Activated T-helper 1 cell treated with Interleukin-2 at 50 U/mL for 16 hours (primary cell): ENCODE measurements at regions not wholly inside any gene's neighbourhood (a gene's known extent, or its start where the extent isn't known, plus 50 kb on each side); places are given as distances from the start of the nearest gene placed in this dataset.
"Not testable (repeated sequence)": the region's sequence is repeated elsewhere in the genome, so short reads cannot be mapped to it uniquely, and the experiment has no call there.

Source experiments
- DNase-seq: peaks from one replicate; pipeline ENCODE4 v3.0.0-alpha.2; 2020; ENCODE audit warnings: low read depth

GRCh38 chr17:33896263-33896662, 358.8 kb upstream of the CCL2 start:
- DNase-seq = no peak

DNA sequence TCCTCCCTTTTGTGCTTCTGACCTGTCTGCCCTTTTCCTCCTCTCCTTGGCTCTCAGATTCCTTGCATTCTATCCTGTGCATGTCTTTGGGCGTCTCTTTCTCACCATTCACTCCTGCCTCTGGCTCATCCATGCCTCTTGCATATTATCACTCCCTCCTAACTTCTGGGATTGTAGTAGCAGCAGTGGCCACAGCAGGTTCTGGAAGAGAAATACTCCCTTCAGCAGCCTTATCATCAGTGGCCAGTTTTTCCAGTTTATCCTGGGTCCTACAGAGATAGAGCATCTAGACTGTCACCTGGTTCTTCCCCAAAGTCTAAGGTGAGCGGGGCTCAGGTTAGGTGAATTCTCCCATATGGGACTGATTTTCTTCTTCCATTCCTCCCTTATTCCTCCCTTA, 354.0 kb upstream of the CCL2 start:
- no peak for DNase-seq

DNA sequence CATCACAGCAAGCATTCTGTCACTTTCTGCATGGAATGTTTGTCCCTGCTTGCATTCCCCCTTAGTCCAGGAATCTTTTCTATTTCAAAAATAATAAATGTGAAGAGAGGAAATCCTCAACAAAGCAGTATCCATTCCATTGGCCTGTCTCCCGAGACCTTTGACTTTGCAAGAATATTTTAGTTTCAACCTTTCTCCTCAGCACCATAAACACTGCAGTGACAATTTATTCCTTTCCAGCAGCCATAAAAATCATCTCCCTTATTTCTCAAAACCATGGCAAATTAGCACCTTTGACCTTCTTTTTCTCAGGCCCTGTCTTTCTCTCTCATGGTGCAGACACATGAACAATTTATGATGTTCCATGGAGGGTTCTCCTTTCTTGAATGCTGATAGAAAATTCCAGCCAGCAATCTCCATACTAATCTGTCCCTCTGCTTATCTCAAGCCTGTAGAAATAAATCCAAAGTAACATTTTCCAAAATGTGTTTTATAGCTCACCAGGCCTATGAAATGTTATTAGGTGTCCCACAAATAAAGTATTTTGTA, 352.1 kb upstream of the CCL2 start:
- no peak for DNase-seq

DNA sequence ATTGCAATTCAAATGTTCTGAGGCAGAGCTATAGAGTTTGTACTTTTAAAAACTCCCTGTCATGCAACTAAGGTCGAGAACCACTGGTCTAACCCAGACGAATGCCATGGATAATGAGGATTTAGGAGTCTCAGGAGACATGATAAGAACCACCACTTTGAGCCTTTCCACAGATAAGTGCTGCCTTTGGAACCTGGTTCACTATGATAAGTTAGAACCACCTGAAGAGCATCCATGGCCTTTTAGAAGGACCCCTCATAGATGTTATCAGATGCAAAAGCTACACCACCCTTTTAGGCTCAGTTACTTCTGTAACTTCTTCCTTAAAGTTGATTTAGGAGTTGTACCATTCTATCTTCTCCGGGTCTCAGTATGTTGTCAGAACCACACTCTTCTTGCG, 350.6 kb upstream of the CCL2 start:
- DNase-seq = no peak

- no peak for DNase-seq
Observed at GRCh38 chr17:33905338-33905800, 349.7 kb upstream of the CCL2 start.

DNA sequence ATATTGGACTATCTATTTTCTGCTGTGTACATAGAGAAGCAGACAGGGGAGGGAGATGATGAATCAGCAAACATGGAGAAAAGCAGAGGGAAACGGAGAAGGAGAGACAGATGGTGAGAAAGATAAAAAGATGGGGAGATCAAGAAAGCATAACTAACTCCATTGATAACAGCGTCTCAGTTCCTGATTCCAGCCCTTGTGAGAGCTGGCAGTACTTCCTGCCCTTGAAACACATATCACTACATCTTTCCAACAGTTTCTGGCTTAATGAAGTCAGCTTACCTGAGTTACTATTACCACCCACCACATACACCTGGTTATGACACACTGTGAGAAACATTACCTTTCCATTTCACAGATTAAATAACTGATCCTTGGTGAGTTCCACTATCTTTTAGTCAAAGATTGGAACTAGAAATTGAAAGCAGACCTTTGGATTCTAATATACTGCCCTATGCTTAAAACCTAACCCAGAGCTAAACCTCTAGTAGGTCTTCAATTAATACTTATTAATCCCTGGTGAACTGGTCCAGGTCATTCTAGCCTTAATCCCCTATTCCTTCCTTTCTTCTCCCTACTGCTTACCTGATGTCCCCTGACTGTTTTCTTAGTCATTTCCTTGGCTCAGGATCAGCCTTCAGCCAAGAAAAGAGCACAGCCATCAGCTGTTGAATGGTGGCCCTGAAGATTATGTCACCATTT, 346.6 kb upstream of the CCL2 start:
- no peak for DNase-seq

DNA sequence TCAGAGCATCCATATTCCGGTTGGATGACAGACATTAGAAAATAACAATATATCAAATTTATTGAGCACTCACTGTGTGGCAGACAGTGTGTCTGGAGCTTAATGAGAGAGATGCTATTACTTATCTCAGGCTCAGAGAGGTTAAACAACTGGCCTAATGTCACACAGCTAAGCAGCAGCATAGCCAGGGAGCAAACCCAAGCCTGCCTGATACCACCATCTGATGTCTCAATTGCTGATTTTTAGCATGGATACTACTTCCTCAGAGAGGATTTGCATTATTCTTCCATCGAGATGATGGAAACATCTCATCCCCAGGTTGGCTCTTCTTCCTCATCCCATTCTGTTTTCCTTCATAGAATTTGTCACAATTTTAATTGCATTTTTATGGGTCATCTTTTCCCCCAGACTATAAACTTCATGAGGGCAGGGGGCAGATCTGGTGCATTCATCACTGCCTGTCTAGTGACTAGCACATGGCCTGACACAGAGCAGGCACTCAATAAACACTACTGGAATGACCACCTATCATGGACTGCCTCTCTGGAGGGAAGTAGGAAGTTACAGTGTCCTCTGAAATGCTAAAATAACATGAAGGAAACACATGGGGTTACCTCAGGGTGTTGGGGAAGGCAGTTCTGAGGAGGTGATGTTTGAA, 344.8 kb upstream of the CCL2 start:
- DNase-seq = no peak

DNA sequence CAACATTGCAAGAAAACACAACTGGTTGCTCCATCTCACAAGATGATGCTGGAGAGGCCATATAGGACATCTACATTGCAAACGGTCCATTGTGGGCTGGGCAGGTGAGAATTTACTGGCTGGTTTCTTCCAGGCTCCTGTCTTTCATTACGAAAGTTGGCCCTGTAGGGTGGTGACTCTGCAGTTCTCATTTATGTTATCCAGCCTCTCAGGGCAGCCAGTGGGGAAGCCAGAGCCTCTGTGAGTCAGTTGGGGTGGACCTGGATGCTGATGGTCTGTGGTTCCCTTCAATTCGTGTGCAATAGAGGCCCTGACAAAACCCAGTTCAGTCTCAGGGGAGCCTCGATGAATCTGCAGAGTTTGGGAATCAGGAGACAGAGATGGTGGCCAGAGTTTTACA, 341.0 kb upstream of the CCL2 start:
- no peak for DNase-seq

DNA sequence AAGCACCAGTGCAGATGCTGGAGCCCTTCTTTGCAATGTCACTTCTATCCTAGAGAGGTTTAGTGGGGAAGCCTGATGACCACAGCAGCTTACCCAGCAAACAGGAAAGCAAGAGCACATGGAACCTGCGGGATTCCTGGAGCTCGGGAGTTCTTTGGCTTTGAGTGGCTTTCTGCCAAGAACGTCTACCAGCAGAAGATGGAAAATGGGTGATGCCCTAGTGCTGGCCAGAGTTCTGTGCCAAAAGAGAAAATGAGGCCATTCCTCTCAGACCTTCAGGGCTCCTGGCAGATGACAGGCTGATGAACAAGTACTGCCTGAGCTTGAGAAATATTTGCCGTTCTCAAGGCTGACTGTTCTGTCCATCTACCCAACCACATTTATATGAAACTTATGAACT, 332.1 kb upstream of the CCL2 start:
- DNase-seq = no peak

GRCh38 chr17:33924104-33924503, 331.0 kb upstream of the CCL2 start:
- DNase-seq = no peak

GRCh38 chr17:33925649-33926048, 329.4 kb upstream of the CCL2 start:
- DNase-seq = no peak

DNA sequence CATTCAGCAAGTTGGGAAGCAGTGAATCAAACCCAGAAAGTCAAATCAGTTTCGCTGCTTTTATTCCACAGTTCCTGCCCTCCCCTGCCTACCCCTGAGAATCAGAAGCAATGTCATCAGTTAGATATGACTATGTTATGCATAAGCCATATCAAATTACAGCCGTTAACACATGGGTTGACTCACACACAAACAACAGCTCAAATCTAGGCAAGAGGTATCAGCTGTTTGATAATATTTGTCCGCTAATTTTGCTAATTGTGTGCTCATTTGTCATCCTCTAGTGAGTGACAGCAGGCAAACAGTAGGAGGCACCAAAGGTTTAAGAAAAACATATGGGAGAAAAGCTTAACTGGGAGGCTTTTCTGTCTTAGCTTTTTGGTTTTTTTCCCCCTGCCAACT, 327.4 kb upstream of the CCL2 start:
- DNase-seq = no peak

DNA sequence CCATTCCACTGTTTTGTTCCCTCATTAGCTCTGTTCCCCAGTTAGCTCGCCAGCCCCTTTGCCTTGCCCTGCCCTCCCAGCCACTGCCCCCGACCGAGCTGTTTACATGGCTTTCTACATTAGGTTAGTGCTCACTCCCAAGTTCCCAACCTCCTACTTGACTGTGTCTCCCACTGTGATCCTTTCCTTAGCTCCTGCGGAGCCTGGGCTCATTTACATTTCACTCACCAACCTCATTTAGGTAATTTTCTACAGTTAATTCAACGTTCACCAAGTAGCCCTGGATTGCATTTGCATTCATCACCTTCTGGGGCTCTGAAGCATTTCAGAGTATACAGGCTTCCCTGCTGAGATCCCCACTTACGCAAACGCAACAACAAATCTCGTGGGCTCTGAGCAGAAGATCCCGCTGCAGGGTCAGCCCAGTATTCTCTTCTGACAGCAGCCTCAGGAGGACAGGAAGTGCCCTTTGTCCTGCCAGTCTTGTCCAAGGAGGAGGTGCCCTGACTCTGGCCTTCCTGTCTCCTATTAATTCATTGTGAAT, 325.8 kb upstream of the CCL2 start:
- DNase-seq = no peak

DNA sequence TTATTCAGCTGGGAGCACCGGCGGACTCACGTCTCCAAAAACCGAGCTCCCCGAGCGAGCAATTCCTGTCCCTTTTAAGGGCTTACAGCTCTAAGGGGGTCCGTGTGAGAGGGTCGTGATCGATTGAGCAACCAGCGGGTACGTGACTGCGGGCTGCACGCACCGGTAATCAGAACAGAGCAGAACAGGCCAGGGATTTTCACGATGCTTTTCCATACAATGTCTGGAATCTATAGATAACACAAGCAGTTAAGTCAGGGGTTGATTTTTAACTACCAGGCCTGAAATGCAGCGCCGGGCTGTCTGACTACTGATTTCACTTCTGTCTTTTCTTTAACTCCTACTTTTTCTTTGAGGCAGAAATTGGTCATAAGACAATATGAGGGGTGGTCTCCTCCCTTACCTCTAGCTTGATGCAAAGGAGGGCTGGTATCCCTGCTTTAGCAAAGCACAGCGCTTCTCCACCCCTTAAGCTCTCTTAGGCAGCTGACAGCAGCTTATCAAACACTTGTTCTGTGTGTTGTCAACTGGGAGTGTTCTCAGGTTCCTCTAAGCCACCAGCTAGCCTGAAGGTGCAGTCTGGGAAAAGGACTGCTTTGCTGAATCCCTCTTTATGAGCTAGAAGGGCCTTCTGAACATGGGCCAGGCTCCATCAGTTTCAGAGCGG, 323.8 kb upstream of the CCL2 start:
- DNase-seq = not testable (repeated sequence)

DNA sequence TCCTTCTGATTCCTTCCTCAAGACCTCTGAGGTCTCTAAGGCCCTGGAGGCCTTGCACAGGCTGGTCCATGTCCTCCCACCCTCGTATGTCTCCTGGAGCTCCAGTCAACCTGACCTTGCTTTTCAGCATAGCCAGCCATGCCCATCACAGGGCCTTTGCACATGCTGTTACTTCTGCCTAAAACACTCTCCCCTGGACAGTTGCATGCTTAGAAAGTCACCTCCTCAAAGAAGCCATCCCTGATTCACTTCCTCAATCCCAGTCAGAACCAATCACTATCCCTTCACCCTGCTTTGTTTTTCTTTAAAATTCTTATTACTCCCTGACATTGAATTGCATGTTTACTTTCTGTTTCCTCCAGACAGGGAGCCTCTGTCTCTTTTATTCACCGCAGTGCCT, 322.1 kb upstream of the CCL2 start:
- DNase-seq = no peak

- DNase-seq = no peak
Observed at GRCh38 chr17:33933576-33933975, 321.5 kb upstream of the CCL2 start.

- no peak for DNase-seq
Observed at GRCh38 chr17:33934696-33935095, 320.4 kb upstream of the CCL2 start.

DNA sequence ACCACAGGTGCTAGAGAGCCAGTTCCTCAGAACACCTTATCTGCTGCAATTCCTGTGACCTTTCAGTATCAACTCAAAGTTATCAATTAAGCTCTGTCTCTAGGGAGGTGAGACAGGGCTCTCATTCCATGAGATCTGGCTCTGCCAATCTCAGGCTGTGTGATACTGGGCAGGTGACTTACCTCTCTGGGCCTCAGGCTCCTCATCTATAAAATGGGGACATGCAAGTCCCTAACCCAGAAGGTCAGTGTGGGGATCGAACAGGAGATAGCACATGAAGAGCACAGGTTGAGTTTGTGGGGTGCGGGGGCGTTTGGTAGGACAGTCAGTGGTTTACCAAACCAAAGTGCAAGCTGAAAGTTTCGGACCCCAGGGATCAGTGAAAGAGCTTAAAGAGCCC, 319.3 kb upstream of the CCL2 start:
- no peak for DNase-seq

DNA sequence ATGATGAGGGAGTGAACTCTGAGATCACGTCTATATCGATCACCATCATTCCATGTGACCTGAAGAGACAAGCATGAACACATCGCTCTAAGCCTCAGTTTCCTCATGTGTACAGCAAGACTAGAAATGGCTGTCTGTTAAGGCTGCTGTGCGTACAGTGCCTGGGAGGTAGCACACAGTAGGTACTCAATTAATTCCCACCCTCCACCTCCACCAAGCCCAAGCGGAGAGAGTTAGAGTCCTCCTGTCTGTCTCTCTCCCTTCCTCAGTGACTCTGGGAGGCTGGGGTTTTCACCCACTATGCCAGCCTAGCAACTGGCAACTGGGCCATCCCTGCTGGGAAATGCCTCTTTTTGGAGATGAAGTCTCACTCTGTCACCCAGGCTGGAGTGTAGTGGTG, 318.3 kb upstream of the CCL2 start:
- no peak for DNase-seq

- DNase-seq = no peak
Observed at GRCh38 chr17:33939959-33940358, 315.1 kb upstream of the CCL2 start.

DNA sequence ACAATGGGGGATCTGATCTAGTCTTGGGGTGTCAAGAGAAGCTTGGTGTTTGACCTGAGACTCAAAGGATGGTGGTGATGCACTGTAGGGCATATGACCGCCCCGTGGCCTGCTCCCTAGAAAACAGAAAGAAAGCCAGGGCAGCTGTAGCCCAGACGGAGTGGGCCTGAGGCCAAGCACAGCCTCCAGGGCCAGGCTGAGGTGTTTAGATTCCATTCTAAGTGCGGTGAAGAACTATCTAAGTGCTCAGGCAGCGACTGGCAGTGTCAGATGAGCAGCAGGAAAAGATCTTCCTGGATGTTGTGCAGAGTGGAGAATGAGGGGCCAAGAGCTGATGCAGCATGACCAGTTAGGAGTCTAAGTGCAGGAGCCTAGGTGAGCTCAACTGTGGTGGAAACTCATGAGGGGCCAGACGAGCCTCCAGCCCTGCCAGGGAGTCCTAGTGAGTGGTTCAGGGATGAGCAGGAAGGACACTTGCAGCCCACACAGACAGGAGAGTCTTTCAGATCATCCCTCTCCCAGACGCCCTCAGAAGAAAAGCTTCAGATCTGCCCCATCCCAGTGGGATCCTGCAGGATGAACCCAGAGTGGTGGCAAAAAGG, 314.2 kb upstream of the CCL2 start:
- no peak for DNase-seq

GRCh38 chr17:33941744-33942143, 313.3 kb upstream of the CCL2 start:
- DNase-seq = no peak
